Activated effector memory CD4-positive, alpha-beta T cell treated with Interleukin-2 at 50 U/mL for 16 hours (primary cell): ENCODE measurements at regions not wholly inside any gene's neighbourhood (a gene's known extent, or its start where the extent isn't known, plus 50 kb on each side); places are given as distances from the start of the nearest gene placed in this dataset.

Experiments
- DNase-seq: peaks from one replicate; pipeline ENCODE4 v3.0.0-alpha.2; 2020

- no peak for DNase-seq
Observed at GRCh38 chr15:31456354-31457060, 129.9 kb downstream of the KLF13 start.

- DNase-seq = no peak
Observed at GRCh38 chr15:31457161-31457560, 130.5 kb downstream of the KLF13 start.

GRCh38 chr15:31457631-31458526 is 131.2 kb downstream of the KLF13 start:
- DNase-seq = no peak

GRCh38 chr15:31458596-31459399 is 132.2 kb downstream of the KLF13 start:
- DNase-seq = no peak

GRCh38 chr15:31459400-31459748 is 132.7 kb downstream of the KLF13 start:
- no peak for DNase-seq

GRCh38 chr15:31461375-31461774 is 134.7 kb downstream of the KLF13 start:
- no peak for DNase-seq

- DNase-seq = no peak
Observed at GRCh38 chr15:31461911-31462480, 135.4 kb downstream of the KLF13 start.

GRCh38 chr15:31463521-31464102 is 137.0 kb downstream of the KLF13 start:
- no peak for DNase-seq

GRCh38 chr15:31464216-31465082 is 137.8 kb downstream of the KLF13 start:
- no peak for DNase-seq

- no peak for DNase-seq
Observed at GRCh38 chr15:31465083-31465955, 138.7 kb downstream of the KLF13 start.

GRCh38 chr15:31467361-31467760 is 140.7 kb downstream of the KLF13 start:
- no peak for DNase-seq

GRCh38 chr15:31468911-31469785 is 142.5 kb downstream of the KLF13 start:
- DNase-seq = no peak

GRCh38 chr15:31469786-31470525 is 143.3 kb downstream of the KLF13 start:
- no peak for DNase-seq

- DNase-seq = no peak
Observed at GRCh38 chr15:31470756-31471155, 144.1 kb downstream of the KLF13 start.

GRCh38 chr15:31471731-31472430 is 145.2 kb downstream of the KLF13 start:
- no peak for DNase-seq

GRCh38 chr15:31472636-31473384 is 146.2 kb downstream of the KLF13 start:
- DNase-seq = peak; percentile 32

GRCh38 chr15:31473385-31474058 is 146.9 kb downstream of the KLF13 start:
- no peak for DNase-seq
